ENCODE measurements at regions not wholly inside any gene's neighbourhood (a gene's known extent, or its start where the extent isn't known, plus 50 kb on each side); places are given as distances from the start of the nearest gene placed in this dataset.

DNA sequence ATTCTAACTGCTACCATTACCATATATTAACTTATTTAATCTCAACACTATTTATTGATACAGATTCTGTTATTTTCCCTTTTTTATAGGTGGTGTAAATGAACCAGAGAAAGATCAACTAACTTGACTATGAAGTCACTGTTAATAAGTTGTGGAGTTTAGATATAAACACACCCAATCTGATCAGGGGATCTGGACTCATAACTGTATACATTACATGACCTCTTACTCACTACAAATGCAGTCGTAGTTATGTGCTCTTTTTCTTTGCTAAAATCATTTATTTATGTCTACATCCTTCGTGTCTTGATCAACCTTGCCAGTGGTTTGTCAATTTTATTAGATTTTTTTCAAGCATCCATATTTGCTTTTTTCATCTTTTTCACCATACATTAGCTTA is 614.8 kb upstream of the FAM241A start:
- TF ChIP-seq, protein P1, sequence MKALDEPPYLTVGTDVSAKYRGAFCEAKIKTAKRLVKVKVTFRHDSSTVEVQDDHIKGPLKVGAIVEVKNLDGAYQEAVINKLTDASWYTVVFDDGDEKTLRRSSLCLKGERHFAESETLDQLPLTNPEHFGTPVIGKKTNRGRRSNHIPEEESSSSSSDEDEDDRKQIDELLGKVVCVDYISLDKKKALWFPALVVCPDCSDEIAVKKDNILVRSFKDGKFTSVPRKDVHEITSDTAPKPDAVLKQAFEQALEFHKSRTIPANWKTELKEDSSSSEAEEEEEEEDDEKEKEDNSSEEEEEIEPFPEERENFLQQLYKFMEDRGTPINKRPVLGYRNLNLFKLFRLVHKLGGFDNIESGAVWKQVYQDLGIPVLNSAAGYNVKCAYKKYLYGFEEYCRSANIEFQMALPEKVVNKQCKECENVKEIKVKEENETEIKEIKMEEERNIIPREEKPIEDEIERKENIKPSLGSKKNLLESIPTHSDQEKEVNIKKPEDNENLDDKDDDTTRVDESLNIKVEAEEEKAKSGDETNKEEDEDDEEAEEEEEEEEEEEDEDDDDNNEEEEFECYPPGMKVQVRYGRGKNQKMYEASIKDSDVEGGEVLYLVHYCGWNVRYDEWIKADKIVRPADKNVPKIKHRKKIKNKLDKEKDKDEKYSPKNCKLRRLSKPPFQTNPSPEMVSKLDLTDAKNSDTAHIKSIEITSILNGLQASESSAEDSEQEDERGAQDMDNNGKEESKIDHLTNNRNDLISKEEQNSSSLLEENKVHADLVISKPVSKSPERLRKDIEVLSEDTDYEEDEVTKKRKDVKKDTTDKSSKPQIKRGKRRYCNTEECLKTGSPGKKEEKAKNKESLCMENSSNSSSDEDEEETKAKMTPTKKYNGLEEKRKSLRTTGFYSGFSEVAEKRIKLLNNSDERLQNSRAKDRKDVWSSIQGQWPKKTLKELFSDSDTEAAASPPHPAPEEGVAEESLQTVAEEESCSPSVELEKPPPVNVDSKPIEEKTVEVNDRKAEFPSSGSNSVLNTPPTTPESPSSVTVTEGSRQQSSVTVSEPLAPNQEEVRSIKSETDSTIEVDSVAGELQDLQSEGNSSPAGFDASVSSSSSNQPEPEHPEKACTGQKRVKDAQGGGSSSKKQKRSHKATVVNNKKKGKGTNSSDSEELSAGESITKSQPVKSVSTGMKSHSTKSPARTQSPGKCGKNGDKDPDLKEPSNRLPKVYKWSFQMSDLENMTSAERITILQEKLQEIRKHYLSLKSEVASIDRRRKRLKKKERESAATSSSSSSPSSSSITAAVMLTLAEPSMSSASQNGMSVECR (CRISPR knock-in tag; IDR thresholded peaks at IDR 0.05), result no peak
- TF ChIP-seq MTA2 (IDR thresholded peaks at IDR 0.05; ENCODE audit: low read depth) (no peak), SMARCE1 (IDR thresholded peaks at IDR 0.05) (no peak), ARNT (IDR thresholded peaks at IDR 0.05) (no peak), MYNN (IDR thresholded peaks at IDR 0.05) (no peak), MYNN (CRISPR knock-in tag; IDR thresholded peaks at IDR 0.05) (no peak), SRF (CRISPR knock-in tag; IDR thresholded peaks at IDR 0.05) (no peak), RAD51 (IDR thresholded peaks at IDR 0.05; ENCODE audit: borderline replicate concordance, low read depth) (no peak)
- TF ChIP-seq, protein P2, sequence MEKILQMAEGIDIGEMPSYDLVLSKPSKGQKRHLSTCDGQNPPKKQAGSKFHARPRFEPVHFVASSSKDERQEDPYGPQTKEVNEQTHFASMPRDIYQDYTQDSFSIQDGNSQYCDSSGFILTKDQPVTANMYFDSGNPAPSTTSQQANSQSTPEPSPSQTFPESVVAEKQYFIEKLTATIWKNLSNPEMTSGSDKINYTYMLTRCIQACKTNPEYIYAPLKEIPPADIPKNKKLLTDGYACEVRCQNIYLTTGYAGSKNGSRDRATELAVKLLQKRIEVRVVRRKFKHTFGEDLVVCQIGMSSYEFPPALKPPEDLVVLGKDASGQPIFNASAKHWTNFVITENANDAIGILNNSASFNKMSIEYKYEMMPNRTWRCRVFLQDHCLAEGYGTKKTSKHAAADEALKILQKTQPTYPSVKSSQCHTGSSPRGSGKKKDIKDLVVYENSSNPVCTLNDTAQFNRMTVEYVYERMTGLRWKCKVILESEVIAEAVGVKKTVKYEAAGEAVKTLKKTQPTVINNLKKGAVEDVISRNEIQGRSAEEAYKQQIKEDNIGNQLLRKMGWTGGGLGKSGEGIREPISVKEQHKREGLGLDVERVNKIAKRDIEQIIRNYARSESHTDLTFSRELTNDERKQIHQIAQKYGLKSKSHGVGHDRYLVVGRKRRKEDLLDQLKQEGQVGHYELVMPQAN (IDR thresholded peaks at IDR 0.05; ENCODE audit: borderline replicate concordance), result no peak
- TF ChIP-seq, protein P3, sequence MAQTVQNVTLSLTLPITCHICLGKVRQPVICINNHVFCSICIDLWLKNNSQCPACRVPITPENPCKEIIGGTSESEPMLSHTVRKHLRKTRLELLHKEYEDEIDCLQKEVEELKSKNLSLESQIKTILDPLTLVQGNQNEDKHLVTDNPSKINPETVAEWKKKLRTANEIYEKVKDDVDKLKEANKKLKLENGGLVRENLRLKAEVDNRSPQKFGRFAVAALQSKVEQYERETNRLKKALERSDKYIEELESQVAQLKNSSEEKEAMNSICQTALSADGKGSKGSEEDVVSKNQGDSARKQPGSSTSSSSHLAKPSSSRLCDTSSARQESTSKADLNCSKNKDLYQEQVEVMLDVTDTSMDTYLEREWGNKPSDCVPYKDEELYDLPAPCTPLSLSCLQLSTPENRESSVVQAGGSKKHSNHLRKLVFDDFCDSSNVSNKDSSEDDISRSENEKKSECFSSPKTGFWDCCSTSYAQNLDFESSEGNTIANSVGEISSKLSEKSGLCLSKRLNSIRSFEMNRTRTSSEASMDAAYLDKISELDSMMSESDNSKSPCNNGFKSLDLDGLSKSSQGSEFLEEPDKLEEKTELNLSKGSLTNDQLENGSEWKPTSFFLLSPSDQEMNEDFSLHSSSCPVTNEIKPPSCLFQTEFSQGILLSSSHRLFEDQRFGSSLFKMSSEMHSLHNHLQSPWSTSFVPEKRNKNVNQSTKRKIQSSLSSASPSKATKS (CRISPR knock-in tag; IDR thresholded peaks at IDR 0.05), result no peak
- TF ChIP-seq, protein P4, sequence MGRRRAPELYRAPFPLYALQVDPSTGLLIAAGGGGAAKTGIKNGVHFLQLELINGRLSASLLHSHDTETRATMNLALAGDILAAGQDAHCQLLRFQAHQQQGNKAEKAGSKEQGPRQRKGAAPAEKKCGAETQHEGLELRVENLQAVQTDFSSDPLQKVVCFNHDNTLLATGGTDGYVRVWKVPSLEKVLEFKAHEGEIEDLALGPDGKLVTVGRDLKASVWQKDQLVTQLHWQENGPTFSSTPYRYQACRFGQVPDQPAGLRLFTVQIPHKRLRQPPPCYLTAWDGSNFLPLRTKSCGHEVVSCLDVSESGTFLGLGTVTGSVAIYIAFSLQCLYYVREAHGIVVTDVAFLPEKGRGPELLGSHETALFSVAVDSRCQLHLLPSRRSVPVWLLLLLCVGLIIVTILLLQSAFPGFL (CRISPR knock-in tag; IDR thresholded peaks at IDR 0.05), result no peak
- TF ChIP-seq, protein P5, sequence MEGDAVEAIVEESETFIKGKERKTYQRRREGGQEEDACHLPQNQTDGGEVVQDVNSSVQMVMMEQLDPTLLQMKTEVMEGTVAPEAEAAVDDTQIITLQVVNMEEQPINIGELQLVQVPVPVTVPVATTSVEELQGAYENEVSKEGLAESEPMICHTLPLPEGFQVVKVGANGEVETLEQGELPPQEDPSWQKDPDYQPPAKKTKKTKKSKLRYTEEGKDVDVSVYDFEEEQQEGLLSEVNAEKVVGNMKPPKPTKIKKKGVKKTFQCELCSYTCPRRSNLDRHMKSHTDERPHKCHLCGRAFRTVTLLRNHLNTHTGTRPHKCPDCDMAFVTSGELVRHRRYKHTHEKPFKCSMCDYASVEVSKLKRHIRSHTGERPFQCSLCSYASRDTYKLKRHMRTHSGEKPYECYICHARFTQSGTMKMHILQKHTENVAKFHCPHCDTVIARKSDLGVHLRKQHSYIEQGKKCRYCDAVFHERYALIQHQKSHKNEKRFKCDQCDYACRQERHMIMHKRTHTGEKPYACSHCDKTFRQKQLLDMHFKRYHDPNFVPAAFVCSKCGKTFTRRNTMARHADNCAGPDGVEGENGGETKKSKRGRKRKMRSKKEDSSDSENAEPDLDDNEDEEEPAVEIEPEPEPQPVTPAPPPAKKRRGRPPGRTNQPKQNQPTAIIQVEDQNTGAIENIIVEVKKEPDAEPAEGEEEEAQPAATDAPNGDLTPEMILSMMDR (IDR thresholded peaks at IDR 0.05 in 2 of 3, conservative IDR thresholded peaks at IDR 0.05 in 1 of 3; ENCODE audit: insufficient read depth in 2 of 3, low read depth in 1 of 3, low read length in 3 of 3), result no peak
